Glomerular visceral epithelial cell (primary cell): ENCODE measurements at regions not wholly inside any gene's neighbourhood (a gene's known extent, or its start where the extent isn't known, plus 50 kb on each side); places are given as distances from the start of the nearest gene placed in this dataset.
A peak's percentile ranks its signal among the peaks of the same experiment; 100 is the strongest.

ENCODE experiments used
- DNase-seq: peaks from one replicate; pipeline ENCODE4 v3.0.0-alpha.2; 2016; ENCODE audit errors: extremely low spot score

DNA sequence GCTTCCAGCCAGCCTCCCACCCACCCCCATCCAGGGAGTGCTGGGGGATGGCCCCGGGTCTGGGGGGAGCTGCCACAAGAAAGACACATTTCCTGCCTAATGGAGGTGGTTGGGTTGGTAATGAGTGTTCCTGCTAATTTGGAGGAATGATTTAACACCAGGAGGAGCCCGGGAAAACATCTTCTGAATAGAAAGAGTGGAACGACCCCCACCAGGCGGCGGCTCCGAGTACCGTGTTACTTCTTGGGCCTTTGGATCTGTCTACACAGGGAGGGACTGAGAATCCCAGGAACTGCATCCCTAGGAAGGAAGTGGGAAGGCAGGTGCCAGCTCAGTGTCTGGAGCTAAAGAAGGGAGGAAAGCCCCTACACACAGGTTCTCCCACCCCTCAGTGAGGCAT, 64.6 kb downstream of the TSPAN17 start:
- no peak for DNase-seq

DNA sequence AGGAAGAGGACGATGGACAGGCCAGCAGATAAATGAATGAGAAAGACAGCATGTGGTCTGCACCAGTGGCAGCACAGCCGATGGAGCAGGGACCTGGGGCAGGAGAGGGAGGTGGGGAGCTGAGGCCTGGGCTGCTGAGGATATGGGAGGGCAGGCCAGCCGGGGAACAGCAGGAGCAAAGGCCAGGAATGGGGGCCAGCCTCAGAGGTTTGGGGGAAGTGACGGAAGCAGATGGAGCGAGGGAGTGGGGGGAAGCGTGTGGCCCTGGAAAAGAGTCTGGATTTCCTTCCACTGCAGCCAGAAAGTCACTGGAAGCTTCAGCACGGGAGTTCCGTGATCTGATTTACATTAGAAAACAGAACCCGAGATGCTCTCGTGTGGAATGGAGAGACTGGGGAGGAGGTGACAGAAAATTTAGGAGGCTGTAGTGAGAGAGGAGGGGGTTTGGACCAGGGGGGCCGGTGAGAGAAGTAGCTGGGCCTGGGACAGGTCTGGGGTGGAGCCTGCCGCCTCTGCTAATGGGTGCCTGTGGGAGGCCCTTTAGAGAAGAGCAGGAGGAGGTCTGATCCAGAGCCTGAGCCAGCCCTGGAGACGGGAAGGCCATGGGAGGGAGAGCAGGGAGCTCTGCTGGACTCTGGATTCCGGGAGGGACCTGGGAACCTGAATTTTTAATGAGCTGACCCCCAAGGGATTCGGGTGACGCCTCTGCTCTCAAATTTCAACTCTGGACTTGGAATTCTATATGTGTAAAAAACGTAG, 65.4 kb downstream of the TSPAN17 start:
- DNase-seq, result no peak

DNA sequence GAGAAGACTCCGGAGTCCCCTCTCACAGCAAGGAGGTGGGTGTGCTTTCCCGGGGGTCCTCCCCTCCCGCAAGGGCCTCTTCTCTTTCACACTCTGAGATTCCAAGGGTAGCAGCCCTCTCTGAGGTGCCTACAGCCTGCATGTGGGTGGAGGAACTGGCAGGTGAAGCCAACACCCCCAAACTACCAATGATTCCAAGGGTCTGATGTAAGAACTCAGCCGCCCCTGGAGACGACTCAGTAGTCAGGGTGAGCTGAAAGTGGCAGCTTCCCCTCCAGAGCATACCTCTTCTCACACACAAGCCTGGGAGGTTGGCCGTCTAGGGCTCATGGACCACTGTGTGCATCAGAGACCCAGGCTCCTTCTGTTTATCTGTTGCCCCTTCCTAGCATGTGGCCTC, 66.1 kb downstream of the TSPAN17 start:
- no peak for DNase-seq

DNA sequence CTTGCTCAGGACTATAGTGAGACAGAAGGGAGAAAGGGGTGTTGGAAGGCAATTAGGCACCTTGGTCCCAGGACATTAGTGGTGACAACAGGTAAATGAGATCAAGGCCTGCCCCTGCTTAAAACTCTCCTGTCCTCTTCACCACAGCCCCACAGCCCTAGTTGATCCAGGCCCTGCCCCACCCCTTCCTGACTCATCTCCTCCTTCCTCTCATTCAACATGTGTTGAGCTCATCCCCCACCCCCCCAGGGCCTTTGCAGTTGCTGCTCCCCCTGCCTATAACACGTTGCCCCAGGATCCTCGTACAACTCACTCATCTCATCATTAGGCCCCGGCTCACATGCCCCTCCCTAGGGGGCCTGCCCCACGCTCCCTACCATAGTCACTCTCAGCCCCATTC, 66.8 kb downstream of the TSPAN17 start:
- no peak for DNase-seq

DNA sequence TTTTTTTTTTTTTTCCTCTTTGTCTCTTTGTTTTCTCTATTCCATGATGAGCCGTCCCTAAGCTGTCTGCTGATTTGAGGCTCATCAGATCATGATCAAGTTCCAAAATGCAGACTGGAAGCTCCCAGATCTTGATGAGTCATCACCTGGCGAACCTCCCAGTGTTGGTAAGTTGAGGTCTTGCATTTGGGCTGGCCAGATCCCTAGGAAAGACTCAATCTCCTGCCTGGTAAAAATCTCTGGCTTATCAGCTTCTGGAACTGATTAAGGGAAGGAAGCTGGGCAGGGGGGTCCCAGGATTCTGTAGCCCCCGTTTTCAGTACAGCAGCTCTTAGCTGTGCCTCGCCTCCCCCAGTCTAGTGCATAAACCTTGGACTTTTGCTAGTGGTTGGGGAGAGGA, 69.0 kb downstream of the TSPAN17 start:
- peak; percentile 49 for DNase-seq

DNA sequence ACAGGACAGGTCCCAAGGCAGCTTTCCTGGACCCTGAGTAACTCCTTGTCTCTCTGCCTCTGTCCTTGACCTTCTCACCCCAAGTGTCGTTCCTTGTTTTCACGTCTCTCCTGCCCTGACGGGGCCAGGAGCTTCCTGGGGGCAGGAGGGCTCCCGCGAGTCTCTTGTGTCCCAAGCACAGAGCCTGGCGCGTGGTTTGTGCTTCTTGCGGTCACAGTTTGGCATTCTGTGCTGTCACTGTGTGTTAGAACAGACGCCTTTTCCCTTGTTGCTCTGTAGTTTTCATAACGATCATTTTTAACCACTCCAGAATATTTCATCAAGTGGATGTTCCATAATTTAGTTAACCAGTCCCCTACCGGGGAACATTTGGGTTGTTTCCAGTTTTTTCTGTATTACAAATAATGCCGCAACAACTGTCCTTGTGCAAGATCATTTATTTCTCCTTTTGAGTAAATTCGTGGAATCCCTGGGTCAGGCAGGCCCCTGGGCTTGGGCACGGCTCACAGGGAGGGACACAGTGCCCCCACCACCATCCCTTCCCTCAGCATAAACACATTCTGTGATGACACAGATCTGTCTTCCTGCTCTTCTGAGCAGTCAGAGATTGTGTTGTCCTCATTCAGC, 71.9 kb downstream of the TSPAN17 start:
- DNase-seq, result no peak

DNA sequence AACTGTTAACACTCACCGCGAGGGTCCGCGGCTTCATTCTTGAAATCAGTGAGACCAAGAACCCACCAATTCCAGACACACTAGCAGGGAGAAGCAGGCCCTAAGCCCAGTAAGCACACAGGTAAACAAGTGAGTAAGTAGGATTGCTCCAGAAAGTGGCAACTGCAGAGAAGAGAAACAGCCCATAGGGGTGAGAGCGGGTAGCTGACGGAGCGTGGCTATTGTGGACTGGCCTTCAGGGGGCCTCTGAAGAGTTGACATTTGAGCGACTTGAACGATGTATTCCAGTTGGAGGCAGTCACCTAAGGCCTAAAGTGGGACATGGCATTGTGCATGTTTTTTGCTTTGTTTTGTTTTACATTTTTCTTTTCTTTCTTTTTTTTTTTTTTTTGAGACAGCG, 74.2 kb downstream of the TSPAN17 start:
- no peak for DNase-seq

DNA sequence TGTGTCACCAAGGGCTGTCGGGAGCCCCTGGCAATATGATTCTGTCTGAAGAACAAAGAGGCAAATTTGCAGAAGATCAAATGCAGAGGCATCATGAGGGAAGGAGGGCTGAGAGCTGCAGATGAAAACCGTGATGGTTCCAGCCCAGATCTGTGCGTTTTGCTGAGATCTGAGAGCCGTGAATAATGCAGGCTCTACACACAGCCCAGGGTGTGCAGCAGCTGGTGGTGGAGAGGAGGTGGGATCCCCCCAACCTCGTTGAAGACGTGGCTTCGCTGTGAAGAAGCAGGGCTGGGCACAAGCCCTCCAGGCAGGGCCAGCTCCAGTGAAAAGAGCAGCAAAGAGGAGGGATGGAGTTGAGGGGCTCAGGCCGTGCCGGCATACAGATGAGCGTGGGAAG, 75.5 kb downstream of the TSPAN17 start:
- DNase-seq, result no peak

DNA sequence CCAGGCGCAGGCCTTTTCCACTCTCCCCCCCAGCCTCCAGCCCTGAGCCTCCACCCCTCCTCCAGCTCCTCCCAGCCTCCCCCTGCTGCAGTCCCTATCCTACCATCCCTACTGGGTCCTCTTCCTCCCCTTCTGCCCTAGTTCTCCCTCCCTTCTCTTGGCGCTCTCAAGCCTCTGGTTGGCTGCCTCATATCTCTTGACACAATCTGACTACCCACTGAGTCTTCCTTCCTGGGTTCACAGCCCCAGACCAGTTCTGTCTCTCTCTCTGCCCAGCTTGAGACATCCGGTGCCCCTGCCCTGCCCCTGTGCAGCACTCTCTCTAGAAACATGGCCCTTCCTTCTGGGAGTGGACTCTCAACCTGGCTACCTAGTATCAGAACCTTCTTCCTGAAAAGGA, 76.2 kb downstream of the TSPAN17 start:
- no peak for DNase-seq

DNA sequence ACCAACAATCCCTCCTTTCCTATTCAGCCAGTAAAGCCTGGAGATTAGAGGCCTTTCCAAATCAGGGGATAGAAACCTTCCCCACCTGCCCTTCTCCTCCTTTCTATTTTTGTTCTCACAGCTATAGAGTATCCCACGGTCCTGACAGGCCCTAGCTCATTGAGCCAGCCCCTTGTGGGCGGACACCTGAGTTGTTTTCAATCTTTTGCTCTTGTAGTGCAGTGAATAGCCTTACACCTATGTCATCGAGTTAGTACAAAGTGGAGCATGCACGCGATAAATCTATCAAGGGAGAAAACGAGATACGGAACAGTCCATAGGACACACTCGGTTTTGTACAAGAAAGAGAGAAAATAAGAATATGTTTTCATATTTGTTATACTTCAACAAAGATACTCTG, 77.2 kb downstream of the TSPAN17 start:
- no peak for DNase-seq

DNA sequence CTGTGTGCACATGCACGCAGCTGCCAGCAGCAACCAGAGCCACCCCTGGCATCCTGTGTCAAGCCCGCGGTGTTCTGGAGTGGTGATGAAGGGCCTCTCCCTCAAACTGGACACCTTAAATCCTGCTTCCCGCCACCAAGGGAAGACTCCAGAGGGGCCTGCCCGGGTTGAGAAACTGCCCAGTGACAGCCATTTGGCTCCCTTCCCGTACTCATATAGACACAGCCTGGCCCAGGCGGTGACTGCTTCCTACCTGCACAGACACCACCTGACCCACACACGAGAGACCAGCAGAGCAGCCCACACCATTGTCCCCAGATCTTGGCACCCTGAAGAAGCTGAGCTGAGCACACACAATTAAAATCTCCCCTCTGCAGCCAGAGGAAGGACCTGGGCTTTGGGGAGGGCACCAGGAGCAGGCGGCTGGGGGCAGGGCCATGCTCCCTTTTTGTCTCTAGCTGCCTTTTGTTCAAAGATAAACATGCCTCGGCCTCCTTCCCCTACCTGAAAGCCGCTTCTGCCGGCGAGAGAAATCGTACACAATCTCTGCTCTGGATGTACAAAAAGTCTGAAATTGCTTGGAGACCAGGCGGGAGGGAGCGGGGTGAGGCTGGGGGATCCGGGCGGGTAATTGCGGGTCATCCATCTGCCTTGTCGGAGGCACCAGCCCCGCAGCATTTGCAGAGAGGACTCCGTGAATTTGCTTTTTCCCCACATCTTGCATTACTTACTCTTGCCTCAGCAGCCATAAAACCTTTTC, 78.4 kb downstream of the TSPAN17 start:
- DNase-seq, result no peak

DNA sequence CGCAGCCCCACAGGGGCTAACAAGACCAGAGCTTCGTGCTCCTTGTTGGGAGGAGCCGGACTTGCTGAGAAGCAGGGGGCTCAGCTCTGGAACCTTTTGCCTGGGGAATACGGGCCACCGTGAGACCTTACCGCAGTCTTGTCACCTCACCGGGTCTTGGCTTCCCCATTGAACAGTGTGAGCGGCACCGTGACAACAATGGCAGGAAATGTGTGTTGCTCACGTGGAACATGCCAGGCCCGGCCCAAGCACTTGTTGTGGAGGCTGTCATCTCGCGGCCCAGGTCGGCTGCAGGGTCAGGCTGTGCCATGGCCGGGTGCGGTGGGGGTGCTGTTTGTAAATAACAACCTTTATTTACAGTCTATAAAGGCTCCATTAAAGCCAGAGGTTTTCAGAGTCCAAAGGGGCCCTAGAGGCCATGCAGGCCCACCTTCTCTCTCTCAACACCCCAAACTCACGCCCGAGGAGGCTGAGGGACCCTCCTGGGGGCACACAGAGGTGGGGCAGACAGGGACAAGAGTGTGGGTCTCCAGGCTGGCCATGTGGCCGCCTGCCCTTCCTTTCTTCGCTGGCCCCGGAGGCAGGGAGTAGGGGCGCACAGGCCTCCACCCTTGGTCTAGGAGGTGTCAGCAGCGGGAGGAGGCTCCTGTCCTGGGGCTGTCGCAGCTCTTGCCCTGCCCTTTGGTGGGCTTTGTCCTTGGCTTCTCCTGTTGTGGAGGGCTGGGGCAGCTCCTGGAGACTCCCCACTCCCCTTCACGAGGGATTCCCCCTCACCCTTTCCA, 79.7 kb downstream of the TSPAN17 start:
- DNase-seq, result no peak

DNA sequence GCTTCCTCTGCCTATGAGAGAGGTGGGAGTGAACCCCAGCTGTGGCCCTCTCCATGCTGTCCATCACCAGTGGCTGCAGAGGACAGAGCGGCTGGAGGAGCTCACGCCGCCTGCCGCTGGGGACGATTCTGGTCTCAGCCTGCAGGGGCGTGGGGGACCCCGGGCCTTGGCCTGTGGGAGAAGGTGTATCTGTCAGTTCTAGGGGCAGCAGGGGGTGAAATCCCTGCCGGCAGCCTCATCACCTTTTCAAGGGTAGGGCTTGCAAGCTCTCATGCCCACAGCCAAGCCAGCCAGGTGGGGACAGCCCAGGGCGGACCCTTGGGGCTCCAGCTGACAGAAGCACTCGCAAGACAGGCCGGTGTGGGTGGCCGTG, 80.2 kb downstream of the TSPAN17 start:
- DNase-seq, result no peak

DNA sequence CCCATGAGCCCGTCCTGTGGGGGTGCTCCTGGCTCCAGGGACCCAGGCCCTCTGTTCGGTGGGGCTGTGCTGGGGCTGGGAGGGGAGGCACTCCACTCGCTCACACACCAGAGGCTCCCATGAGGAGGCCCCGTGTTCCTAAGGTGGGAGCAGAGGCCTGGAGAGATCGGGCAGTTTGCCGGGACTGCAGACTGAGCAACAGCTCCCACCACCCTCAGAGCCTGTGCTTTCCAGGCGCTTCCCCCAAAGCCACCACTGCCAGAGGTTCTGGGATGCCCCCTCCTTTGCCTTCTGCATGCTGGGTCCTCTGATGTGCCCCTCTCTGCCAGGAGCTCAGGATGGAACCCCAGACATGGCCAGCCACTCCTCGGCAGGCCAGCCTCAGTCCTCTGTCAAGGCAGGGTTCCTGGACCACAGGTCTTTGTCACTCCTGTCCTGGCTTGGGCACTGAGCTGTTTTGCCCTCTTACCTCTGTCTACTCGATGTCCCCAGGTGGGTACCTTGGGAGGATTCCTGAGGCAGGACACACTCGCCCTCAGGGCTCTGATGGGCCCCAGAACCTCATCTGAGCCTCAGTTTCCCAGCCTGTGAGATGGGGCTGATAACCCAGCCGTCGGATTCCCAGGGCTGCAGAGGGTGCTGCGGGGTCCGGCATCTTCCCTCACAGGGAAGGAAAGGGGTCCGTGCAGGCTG, 80.8 kb downstream of the TSPAN17 start:
- no peak for DNase-seq

DNA sequence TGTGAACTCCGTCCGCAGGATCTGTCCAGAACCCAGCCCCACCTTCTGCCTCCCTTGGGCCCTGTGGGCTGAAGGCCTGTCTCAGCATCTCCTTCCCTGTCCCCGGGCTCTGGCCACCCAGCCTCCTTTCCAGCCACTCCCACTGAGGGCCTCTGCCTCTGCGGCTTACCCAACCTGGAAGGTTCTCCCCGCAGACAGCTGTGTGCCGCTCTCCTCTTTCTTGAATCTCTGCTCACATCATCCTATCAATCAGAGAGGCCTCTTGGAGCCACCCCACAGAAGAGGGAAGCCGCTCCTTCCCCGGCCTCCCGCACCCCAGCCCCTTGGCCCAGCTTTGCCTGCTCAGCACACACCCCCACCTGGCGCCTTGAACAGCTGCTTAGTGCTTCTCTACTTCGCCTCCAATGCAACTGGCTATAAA, 81.5 kb upstream of the UNC5A start:
- no peak for DNase-seq

DNA sequence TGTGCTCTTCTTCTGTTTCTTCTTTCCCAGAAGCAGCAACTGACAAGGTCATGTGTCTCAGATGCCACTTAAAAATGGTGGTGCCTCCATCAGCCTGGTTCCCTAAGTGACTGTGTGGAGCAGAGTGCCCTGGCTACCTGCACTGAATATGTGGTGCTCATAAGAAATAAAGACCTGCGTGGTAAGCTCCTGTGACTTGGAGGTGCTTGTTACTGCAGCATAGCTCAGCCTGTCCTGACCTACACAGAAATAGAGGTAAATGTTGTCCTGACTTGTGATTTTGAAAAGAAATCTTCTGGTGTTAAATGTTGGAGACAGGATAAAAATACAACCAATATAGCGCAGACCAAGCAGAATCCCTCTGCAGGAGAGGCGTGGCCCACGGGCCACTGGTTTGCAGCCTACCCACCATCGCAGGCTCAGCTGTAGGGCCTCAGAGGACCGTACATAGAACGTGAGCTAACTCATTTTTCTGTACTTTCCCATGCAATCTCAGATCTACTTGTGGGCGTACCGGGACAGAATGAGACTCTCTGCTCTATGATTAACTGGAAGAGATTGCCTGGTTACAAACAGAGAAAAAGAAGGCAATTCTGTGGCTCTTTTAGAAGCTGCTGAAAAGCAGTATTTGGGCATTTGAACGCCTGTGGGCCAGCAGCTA, 79.4 kb upstream of the UNC5A start:
- DNase-seq, result no peak

DNA sequence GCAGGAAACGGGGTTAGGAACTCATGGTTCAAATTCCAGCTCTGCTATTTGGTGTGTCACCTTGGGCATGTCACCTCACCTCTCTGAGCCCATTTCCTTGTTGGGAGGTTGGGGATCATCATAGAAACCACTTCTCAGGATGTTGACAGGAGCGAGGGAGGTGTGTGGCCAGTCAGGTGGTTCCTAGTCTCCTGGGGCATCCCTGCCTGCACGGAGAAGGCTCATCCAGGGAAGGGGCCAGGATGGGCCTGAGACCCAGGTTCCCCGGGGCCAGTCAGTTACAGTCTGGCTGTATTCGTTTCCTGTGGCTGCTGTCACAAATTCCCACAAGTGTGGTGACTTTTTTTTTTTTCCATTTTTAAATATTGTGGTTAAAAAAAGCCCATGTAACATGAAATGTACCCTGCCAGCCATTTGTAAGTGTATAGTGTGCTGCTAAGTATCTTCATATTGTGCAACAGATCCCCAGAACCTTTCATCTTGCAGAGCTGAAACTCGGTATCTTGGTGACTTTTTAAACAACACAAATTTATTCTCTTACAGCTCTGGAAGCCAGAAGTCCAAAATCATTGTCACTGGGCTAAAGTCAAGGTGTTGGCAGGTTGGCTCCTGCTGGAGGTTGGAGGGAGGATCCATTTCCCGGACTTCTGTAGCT, 78.7 kb upstream of the UNC5A start:
- no peak for DNase-seq

DNA sequence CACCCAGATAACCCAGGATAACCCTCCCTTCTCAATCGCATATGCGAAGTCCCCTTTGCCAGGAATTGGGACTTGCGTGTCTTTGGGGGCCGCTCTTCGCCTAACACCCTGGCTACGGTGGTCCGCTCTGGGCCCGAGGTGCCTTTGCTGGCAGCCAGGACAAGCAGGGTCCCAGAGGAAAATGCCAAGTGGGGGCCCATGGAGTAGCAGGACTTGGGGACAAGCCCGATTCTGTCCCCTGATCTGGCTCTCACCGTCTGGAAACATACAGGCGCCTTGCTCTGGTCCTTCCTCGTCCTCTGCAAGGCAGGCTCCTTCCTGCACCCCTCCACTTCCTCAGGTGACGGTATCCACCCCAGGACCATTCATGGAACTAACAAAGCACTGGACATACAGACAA, 78.1 kb upstream of the UNC5A start:
- DNase-seq, result no peak

DNA sequence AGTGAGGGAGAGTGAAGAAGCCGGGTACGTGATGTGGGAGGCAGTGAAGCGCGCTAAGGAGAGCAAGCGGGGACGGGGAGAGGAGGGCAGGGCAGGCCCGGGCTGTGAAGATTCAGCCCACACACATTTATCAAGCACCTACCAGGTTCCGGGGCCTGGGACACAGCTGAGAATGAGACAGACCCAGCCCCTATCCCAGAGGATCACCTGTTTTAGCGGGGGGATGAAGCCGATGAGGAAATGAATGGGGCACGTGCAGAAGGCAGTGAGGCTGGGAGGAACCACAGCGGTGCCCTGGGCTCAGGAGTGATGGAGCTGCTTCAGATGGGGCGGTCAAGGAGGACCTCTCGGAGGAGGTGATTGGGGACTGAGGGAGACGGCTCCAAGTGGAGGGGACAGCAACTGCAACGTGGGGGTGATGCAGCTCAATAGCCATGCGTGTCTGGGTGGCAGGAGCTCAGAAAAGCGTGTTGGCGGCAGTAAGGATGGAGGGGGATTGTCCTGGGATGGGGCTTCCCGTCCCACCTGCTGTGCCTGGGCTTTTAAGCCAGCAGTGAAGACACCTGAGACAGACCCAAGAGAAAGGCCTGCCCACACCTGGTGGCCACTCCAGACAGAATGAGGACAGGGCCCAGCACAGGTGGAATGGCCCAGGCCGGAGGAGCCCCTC, 77.5 kb upstream of the UNC5A start:
- DNase-seq, result no peak
